ENCODE measurements at regions not wholly inside any gene's neighbourhood (a gene's known extent, or its start where the extent isn't known, plus 50 kb on each side); places are given as distances from the start of the nearest gene placed in this dataset.

DNA sequence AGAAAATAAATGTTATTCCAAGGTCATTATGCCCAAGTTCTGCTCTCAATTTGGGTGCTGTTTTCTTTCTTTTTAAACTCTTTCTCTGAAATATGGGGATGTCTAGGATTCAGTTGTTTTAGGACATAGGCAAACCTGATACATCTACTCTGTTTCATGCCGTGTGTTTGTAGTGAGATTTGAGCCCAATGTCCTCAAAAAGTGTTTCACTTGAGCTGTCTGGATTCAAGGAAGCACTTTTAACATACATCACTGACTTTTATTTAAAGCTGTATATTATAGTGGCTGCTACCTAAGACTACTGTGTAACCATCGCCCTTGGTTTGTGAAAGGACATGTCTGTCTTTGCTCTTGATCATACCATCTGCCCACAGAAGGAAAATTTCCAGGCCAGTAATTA is 709.3 kb upstream of the STXBP6 start:
- TF ChIP-seq ZFP3 (CRISPR knock-in tag; IDR thresholded peaks at IDR 0.05) = no peak
- no peak for TF ChIP-seq GLIS3 (CRISPR knock-in tag; IDR thresholded peaks at IDR 0.05)
- TF ChIP-seq, protein P1, sequence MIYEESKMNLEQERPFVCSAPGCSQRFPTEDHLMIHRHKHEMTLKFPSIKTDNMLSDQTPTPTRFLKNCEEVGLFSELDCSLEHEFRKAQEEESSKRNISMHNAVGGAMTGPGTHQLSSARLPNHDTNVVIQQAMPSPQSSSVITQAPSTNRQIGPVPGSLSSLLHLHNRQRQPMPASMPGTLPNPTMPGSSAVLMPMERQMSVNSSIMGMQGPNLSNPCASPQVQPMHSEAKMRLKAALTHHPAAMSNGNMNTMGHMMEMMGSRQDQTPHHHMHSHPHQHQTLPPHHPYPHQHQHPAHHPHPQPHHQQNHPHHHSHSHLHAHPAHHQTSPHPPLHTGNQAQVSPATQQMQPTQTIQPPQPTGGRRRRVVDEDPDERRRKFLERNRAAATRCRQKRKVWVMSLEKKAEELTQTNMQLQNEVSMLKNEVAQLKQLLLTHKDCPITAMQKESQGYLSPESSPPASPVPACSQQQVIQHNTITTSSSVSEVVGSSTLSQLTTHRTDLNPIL (CRISPR knock-in tag; IDR thresholded peaks at IDR 0.05; ENCODE audit: low read depth) = no peak
- no peak for TF ChIP-seq ISL1 (CRISPR knock-in tag; IDR thresholded peaks at IDR 0.05)
- no peak for TF ChIP-seq RARB (CRISPR knock-in tag; IDR thresholded peaks at IDR 0.05)
- TF ChIP-seq CSDC2 (CRISPR knock-in tag; IDR thresholded peaks at IDR 0.05) = no peak
- no peak for TF ChIP-seq ZFP30 (CRISPR knock-in tag; IDR thresholded peaks at IDR 0.05)
- TF ChIP-seq, protein P2, sequence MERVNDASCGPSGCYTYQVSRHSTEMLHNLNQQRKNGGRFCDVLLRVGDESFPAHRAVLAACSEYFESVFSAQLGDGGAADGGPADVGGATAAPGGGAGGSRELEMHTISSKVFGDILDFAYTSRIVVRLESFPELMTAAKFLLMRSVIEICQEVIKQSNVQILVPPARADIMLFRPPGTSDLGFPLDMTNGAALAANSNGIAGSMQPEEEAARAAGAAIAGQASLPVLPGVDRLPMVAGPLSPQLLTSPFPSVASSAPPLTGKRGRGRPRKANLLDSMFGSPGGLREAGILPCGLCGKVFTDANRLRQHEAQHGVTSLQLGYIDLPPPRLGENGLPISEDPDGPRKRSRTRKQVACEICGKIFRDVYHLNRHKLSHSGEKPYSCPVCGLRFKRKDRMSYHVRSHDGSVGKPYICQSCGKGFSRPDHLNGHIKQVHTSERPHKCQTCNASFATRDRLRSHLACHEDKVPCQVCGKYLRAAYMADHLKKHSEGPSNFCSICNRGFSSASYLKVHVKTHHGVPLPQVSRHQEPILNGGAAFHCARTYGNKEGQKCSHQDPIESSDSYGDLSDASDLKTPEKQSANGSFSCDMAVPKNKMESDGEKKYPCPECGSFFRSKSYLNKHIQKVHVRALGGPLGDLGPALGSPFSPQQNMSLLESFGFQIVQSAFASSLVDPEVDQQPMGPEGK (CRISPR knock-in tag; IDR thresholded peaks at IDR 0.05; ENCODE audit: borderline replicate concordance) = no peak
- TF ChIP-seq, protein P3, sequence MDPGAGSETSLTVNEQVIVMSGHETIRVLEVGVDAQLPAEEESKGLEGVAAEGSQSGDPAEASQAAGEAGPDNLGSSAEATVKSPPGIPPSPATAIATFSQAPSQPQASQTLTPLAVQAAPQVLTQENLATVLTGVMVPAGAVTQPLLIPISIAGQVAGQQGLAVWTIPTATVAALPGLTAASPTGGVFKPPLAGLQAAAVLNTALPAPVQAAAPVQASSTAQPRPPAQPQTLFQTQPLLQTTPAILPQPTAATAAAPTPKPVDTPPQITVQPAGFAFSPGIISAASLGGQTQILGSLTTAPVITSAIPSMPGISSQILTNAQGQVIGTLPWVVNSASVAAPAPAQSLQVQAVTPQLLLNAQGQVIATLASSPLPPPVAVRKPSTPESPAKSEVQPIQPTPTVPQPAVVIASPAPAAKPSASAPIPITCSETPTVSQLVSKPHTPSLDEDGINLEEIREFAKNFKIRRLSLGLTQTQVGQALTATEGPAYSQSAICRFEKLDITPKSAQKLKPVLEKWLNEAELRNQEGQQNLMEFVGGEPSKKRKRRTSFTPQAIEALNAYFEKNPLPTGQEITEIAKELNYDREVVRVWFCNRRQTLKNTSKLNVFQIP (CRISPR knock-in tag; IDR thresholded peaks at IDR 0.05; ENCODE audit: borderline replicate concordance, low read depth) = no peak
- no peak for TF ChIP-seq TCF4 (CRISPR knock-in tag; IDR thresholded peaks at IDR 0.05; ENCODE audit: borderline replicate concordance)
- TF ChIP-seq SNAI2 (CRISPR knock-in tag; IDR thresholded peaks at IDR 0.05) = no peak
